HepG2 (cell line): ENCODE measurements at regions not wholly inside any gene's neighbourhood (a gene's known extent, or its start where the extent isn't known, plus 50 kb on each side); places are given as distances from the start of the nearest gene placed in this dataset.

ENCODE experiments used
- POLR2A ChIP-seq, 2 experiments: IDR thresholded peaks; 2 replicates each; pipeline ENCODE4 v1.6.1; 2011; ENCODE audit warnings: low read depth in 2 of 2, low read length in 2 of 2, mild to moderate bottlenecking in 1 of 2, moderate library complexity in 1 of 2; ENCODE audit not compliant: insufficient read depth in 1 of 2
- TIGD3 ChIP-seq: sonication (generic); formaldehyde crosslinking; IDR thresholded peaks from 2 replicates; pipeline ENCODE4 v1.5.1; 2020; ENCODE audit warnings: mild to moderate bottlenecking, missing genetic modification reagents, borderline replicate concordance
- TF ChIP-seq, protein P1 (sequence below): sonication (generic); formaldehyde crosslinking; IDR thresholded peaks from 2 replicates; pipeline ENCODE4 v1.4.0; 2020; ENCODE audit warnings: missing genetic modification reagents
- TF ChIP-seq, protein P2 (sequence below): sonication (generic); formaldehyde crosslinking; IDR thresholded peaks from 2 replicates; pipeline ENCODE4 v1.5.0; 2020; ENCODE audit warnings: mild to moderate bottlenecking, missing genetic modification reagents, moderate library complexity

- TF ChIP-seq TIGD3 (CRISPR knock-in tag) (no peak), POLR2A (IDR thresholded peaks at IDR 0.05; ENCODE audit: insufficient read depth in 1 of 2, low read depth in 2 of 2, low read length in 2 of 2) (no peak)
- TF ChIP-seq, protein P1, sequence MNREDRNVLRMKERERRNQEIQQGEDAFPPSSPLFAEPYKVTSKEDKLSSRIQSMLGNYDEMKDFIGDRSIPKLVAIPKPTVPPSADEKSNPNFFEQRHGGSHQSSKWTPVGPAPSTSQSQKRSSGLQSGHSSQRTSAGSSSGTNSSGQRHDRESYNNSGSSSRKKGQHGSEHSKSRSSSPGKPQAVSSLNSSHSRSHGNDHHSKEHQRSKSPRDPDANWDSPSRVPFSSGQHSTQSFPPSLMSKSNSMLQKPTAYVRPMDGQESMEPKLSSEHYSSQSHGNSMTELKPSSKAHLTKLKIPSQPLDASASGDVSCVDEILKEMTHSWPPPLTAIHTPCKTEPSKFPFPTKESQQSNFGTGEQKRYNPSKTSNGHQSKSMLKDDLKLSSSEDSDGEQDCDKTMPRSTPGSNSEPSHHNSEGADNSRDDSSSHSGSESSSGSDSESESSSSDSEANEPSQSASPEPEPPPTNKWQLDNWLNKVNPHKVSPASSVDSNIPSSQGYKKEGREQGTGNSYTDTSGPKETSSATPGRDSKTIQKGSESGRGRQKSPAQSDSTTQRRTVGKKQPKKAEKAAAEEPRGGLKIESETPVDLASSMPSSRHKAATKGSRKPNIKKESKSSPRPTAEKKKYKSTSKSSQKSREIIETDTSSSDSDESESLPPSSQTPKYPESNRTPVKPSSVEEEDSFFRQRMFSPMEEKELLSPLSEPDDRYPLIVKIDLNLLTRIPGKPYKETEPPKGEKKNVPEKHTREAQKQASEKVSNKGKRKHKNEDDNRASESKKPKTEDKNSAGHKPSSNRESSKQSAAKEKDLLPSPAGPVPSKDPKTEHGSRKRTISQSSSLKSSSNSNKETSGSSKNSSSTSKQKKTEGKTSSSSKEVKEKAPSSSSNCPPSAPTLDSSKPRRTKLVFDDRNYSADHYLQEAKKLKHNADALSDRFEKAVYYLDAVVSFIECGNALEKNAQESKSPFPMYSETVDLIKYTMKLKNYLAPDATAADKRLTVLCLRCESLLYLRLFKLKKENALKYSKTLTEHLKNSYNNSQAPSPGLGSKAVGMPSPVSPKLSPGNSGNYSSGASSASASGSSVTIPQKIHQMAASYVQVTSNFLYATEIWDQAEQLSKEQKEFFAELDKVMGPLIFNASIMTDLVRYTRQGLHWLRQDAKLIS (CRISPR knock-in tag), result no peak
- TF ChIP-seq, protein P2, sequence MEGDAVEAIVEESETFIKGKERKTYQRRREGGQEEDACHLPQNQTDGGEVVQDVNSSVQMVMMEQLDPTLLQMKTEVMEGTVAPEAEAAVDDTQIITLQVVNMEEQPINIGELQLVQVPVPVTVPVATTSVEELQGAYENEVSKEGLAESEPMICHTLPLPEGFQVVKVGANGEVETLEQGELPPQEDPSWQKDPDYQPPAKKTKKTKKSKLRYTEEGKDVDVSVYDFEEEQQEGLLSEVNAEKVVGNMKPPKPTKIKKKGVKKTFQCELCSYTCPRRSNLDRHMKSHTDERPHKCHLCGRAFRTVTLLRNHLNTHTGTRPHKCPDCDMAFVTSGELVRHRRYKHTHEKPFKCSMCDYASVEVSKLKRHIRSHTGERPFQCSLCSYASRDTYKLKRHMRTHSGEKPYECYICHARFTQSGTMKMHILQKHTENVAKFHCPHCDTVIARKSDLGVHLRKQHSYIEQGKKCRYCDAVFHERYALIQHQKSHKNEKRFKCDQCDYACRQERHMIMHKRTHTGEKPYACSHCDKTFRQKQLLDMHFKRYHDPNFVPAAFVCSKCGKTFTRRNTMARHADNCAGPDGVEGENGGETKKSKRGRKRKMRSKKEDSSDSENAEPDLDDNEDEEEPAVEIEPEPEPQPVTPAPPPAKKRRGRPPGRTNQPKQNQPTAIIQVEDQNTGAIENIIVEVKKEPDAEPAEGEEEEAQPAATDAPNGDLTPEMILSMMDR (CRISPR knock-in tag), result no peak
These were observed 361.1 kb upstream of the ATP2B1 start for GRCh38 chr12:90069711-90070110.
